GM23338 (cell line): ENCODE measurements at regions not wholly inside any gene's neighbourhood (a gene's known extent, or its start where the extent isn't known, plus 50 kb on each side); places are given as distances from the start of the nearest gene placed in this dataset.

Experiments
- CREB1 ChIP-seq: fragments of 250-450 bp; sonication (Bioruptor Pico); IDR thresholded peaks from 2 replicates; pipeline ENCODE4 v1.5.0; 2020; ENCODE audit warnings: low read depth, mild to moderate bottlenecking, moderate library complexity
- CTCF ChIP-seq, 2 experiments: fragments of 200-600 bp in 1 of 2; sonication (generic) in 1 of 2; conservative IDR thresholded peaks; 2 replicates each; pipeline versions ENCODE4 v1.5.1 to v1.6.1; 2016 to 2017; ENCODE audit warnings: antibody characterized with exemption in 2 of 2, low read depth in 2 of 2, mild to moderate bottlenecking in 2 of 2, moderate library complexity in 1 of 2
- ETS1 ChIP-seq: IDR thresholded peaks from 2 replicates; pipeline ENCODE4 v1.6.1; 2016; ENCODE audit warnings: antibody characterized with exemption
- EZH2 ChIP-seq: fragments of 200-600 bp; sonication (generic); IDR thresholded peaks from one replicate; pipeline ENCODE4 v1.8.0; 2017; ENCODE audit warnings: antibody characterized with exemption, mild to moderate bottlenecking, low read depth; ENCODE audit not compliant: unreplicated experiment
- EZH2phosphoT487 ChIP-seq: fragments of 200-600 bp; sonication (generic); IDR thresholded peaks from one replicate; pipeline ENCODE4 v1.8.1; 2018; ENCODE audit warnings: antibody characterized with exemption; ENCODE audit not compliant: unreplicated experiment
- JUNB ChIP-seq: IDR thresholded peaks from one replicate; pipeline ENCODE4 v1.6.1; 2016; ENCODE audit warnings: antibody characterized with exemption; ENCODE audit not compliant: unreplicated experiment
- NANOG ChIP-seq: IDR thresholded peaks from 2 replicates; pipeline ENCODE4 v1.6.1; 2016; ENCODE audit warnings: antibody characterized with exemption, borderline replicate concordance
- POLR2AphosphoS5 ChIP-seq: IDR thresholded peaks from 2 replicates; pipeline ENCODE4 v1.6.1; 2016; ENCODE audit warnings: antibody characterized with exemption, low read depth
- REST ChIP-seq: IDR thresholded peaks from one replicate; pipeline ENCODE4 v1.6.1; 2018; ENCODE audit warnings: antibody characterized with exemption; ENCODE audit not compliant: unreplicated experiment
- ZNF114 ChIP-seq: fragments of 250-450 bp; sonication (Bioruptor Pico); IDR thresholded peaks from 2 replicates; pipeline ENCODE4 v1.5.0; 2020; ENCODE audit warnings: mild to moderate bottlenecking, moderate library complexity
- ZNF462 ChIP-seq: fragments of 250-450 bp; sonication (Bioruptor Pico); IDR thresholded peaks from 2 replicates; pipeline ENCODE4 v1.5.0; 2020; ENCODE audit warnings: mild to moderate bottlenecking, moderate library complexity

- no peak for TF ChIP-seq CTCF (conservative IDR thresholded peaks at IDR 0.05; ENCODE audit: low read depth in 2 of 2)
- TF ChIP-seq EZH2: no peak
- TF ChIP-seq POLR2AphosphoS5: no peak
- no peak for TF ChIP-seq CREB1 (CRISPR knock-in tag)
- TF ChIP-seq JUNB: no peak
- no peak for TF ChIP-seq ZNF462 (CRISPR knock-in tag)
- TF ChIP-seq ETS1: no peak
- no peak for TF ChIP-seq EZH2phosphoT487
- TF ChIP-seq ZNF114: no peak
- no peak for TF ChIP-seq REST
- TF ChIP-seq NANOG: no peak
Measured at GRCh38 chr5:99664972-99665371, 736.2 kb upstream of the CHD1 start.
